Keratinocyte (primary cell): ENCODE measurements at regions not wholly inside any gene's neighbourhood (a gene's known extent, or its start where the extent isn't known, plus 50 kb on each side); places are given as distances from the start of the nearest gene placed in this dataset.

Experiments used
- DNase-seq: peaks from one replicate; pipeline ENCODE4 v3.0.0-alpha.2; 2011; ENCODE audit warnings: low read depth, missing footprints, low spot score
- FAIRE-seq: peaks from 2 replicates; lab custom pipeline; 2011; peaks lifted over from hg19 to GRCh38; lab: Jason Lieb, UNC
- H2AFZ ChIP-seq: 2 replicates; pipeline ENCODE4 v1.6.0; 2012; ENCODE audit warnings: low read length, control low read depth, inconsistent platforms; ENCODE audit not compliant: control insufficient read depth
- H3K27ac ChIP-seq: 2 replicates; pipeline ENCODE4 v1.5.1; 2011; ENCODE audit warnings: low read length; ENCODE audit not compliant: control insufficient read depth, insufficient read depth
- H3K27me3 ChIP-seq: 3 replicates; pipeline ENCODE4 v1.6.0; 2011; ENCODE audit warnings: low read length; ENCODE audit not compliant: control insufficient read depth, insufficient read depth; ENCODE audit errors: extremely low read depth
- H3K36me3 ChIP-seq, 2 experiments: 2 replicates in 1 of 2; 3 replicates in 1 of 2; pipeline ENCODE4 v1.5.1; 2011; ENCODE audit warnings: low read length in 2 of 2, mild to moderate bottlenecking in 1 of 2; ENCODE audit not compliant: control insufficient read depth in 2 of 2, insufficient read depth in 2 of 2; ENCODE audit errors: extremely low read depth in 1 of 2
- H3K4me1 ChIP-seq: 3 replicates; pipeline ENCODE4 v1.5.1; 2011; ENCODE audit warnings: low read length; ENCODE audit not compliant: control insufficient read depth, insufficient read depth; ENCODE audit errors: extremely low read depth
- H3K4me2 ChIP-seq: 3 replicates; pipeline ENCODE4 v1.6.0; 2011; ENCODE audit warnings: low read depth, low read length; ENCODE audit not compliant: control insufficient read depth, insufficient read depth; ENCODE audit errors: extremely low read depth
- H3K4me3 ChIP-seq, 3 experiments: fragments of 200-600 bp in 1 of 3; sonication (generic) in 1 of 3; 2 replicates in 2 of 3; 3 replicates in 1 of 3; pipeline ENCODE4 v1.5.1; 2011 to 2016; ENCODE audit warnings: low read length in 3 of 3, mild to moderate bottlenecking in 3 of 3, control low read depth in 2 of 3, inconsistent platforms in 1 of 3, low read depth in 1 of 3, mixed read lengths in 1 of 3, mixed run types in 1 of 3, moderate library complexity in 1 of 3; ENCODE audit not compliant: control insufficient read depth in 2 of 3, insufficient read depth in 2 of 3; ENCODE audit errors: extremely low read depth in 1 of 3
- H3K79me2 ChIP-seq: 2 replicates; pipeline ENCODE4 v1.6.0; 2012; ENCODE audit warnings: low read length; ENCODE audit not compliant: control insufficient read depth, insufficient read depth
- H3K9ac ChIP-seq: 3 replicates; pipeline ENCODE4 v1.6.0; 2011; ENCODE audit warnings: low read length; ENCODE audit not compliant: control insufficient read depth, insufficient read depth; ENCODE audit errors: extremely low read depth
- H3K9me1 ChIP-seq: 3 replicates; pipeline ENCODE4 v1.6.0; 2011; ENCODE audit warnings: low read length; ENCODE audit not compliant: control insufficient read depth, insufficient read depth; ENCODE audit errors: extremely low read depth
- H3K9me3 ChIP-seq: 2 replicates; pipeline ENCODE4 v1.5.1; 2012; ENCODE audit warnings: low read depth, low read length; ENCODE audit not compliant: control insufficient read depth
- H4K20me1 ChIP-seq: 3 replicates; pipeline ENCODE4 v1.6.0; 2011; ENCODE audit warnings: low read length; ENCODE audit not compliant: control insufficient read depth, insufficient read depth; ENCODE audit errors: extremely low read depth
- CTCF ChIP-seq, 3 experiments: IDR thresholded peaks in 1 of 3; conservative IDR thresholded peaks in 1 of 3; optimal IDR thresholded peaks in 1 of 3; 2 replicates in 2 of 3; 3 replicates in 1 of 3; pipeline versions ENCODE3 to v1.5.1; 2011; ENCODE audit warnings: low read length in 3 of 3, mild to moderate bottlenecking in 3 of 3, moderate library complexity in 2 of 3, control low read depth in 1 of 3, inconsistent platforms in 1 of 3; ENCODE audit not compliant: insufficient read depth in 2 of 3; ENCODE audit errors: extremely low read depth in 1 of 3
- EZH2 ChIP-seq: IDR thresholded peaks from one replicate; pipeline ENCODE4 v1.6.1; 2012; ENCODE audit warnings: inconsistent platforms, mild to moderate bottlenecking, low read length, moderate library complexity
- dilution Hi-C: fragments of 300-500 bp; cut with MboI; formaldehyde crosslinking; loops from one replicate; pipeline ENCODE4 v1.7.0; 2020; ENCODE audit warnings: low sequenced_read_pairs; ENCODE audit not compliant: extremely low pct_ligation_motif_present

DNA sequence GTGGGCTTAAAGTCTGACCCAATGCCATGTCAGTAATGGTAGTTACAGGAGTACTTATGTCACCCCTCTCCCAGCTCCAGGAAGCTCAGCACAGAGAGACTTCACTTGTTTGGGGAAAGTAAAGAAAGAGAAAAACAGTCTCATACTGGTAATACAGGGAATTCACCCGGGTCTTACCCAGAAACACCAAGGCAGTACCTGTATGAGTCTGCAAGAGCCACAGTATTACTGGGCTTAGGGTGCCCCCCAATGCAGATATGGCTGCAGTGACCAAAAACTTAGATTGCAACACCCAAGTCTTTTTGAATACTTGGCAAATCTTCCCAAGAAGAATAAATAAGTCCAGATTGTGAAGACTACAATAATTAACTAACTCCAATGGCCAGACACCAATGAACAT lies 622.1 kb downstream of the IGSF11 start:
- no peaks in the 10 kb centered on the region for H3K9me3 ChIP-seq
- H3K4me1 ChIP-seq: no peaks in the 10 kb centered on the region
- dilution Hi-C loops: no loop called here
- H3K9me1 ChIP-seq: no peaks in the 10 kb centered on the region
- no peaks in the 10 kb centered on the region for H4K20me1 ChIP-seq
- TF ChIP-seq CTCF (optimal IDR thresholded peaks at IDR 0.05 in 1 of 3, IDR thresholded peaks at IDR 0.05 in 1 of 3, conservative IDR thresholded peaks at IDR 0.05 in 1 of 3; ENCODE audit: extremely low read depth in 1 of 3, insufficient read depth in 2 of 3, low read length in 3 of 3): no peak
- TF ChIP-seq EZH2: no peak
- H3K9ac ChIP-seq: no peak overlapping the region
- DNase-seq: no peak
- no peak overlapping the region for H3K4me3 ChIP-seq
- FAIRE-seq: no peak
- H3K4me2 ChIP-seq: no peak overlapping the region
- H3K79me2 ChIP-seq: no peaks in the 10 kb centered on the region
- no peak overlapping the region for H3K27ac ChIP-seq
- no peaks in the 10 kb centered on the region for H3K36me3 ChIP-seq
- H3K27me3 ChIP-seq: no peaks in the 10 kb centered on the region
- no peak overlapping the region for H2AFZ ChIP-seq

- Histone ChIP-seq H3K27me3 (no peaks in the 10 kb centered on the region), H4K20me1 (no peaks in the 10 kb centered on the region), H3K9ac (no peak overlapping the region), H3K27ac (no peak overlapping the region), H3K36me3 (no peaks in the 10 kb centered on the region), H3K4me2 (no peak overlapping the region), H3K4me1 (no peaks in the 10 kb centered on the region), H3K9me3 (no peaks in the 10 kb centered on the region), H3K79me2 (no peaks in the 10 kb centered on the region), H3K9me1 (no peaks in the 10 kb centered on the region), H2AFZ (no peak overlapping the region), H3K4me3 (no peak overlapping the region)
- TF ChIP-seq CTCF (optimal IDR thresholded peaks at IDR 0.05 in 1 of 3, IDR thresholded peaks at IDR 0.05 in 1 of 3, conservative IDR thresholded peaks at IDR 0.05 in 1 of 3; ENCODE audit: extremely low read depth in 1 of 3, insufficient read depth in 2 of 3, low read length in 3 of 3) (no peak), EZH2 (no peak)
- FAIRE-seq (no peak), DNase-seq (no peak)
- dilution Hi-C loops: no loop called here
These were observed 609.3 kb downstream of the IGSF11 start for GRCh38 chr3:118425272-118425837.
